Activated T-helper 1 cell treated with anti-CD3 and anti-CD28 coated beads, Interleukin-12 subunit alpha, Interleukin-12 subunit beta, Interleukin-2, Interleukin-4 antibody, amounts not matched to agents 30 ng/mL and 10 ng/mL and 1 ng/mL, durations not matched to agents 14 hours and 24 hours and 36 hours (primary cell): ENCODE measurements at regions not wholly inside any gene's neighbourhood (a gene's known extent, or its start where the extent isn't known, plus 50 kb on each side); places are given as distances from the start of the nearest gene placed in this dataset.
"Not testable (repeated sequence)": the region's sequence is repeated elsewhere in the genome, so short reads cannot be mapped to it uniquely, and the experiment has no call there.

ENCODE experiments used
- DNase-seq: peaks from one replicate; pipeline ENCODE4 v3.0.0; 2021; ENCODE audit warnings: low spot score
- H3K27ac Mint-ChIP-seq: one replicate; pipeline ENCODE4 v1.8.0; 2021; ENCODE audit warnings: mild to moderate bottlenecking, mixed read lengths
- H3K27me3 Mint-ChIP-seq: one replicate; pipeline ENCODE4 v1.8.0; 2022; ENCODE audit warnings: mild to moderate bottlenecking, moderate library complexity, mixed read lengths; ENCODE audit not compliant: insufficient read depth
- H3K36me3 Mint-ChIP-seq: one replicate; pipeline ENCODE4 v1.8.0; 2021; ENCODE audit warnings: low read depth, mixed read lengths
- H3K4me1 Mint-ChIP-seq: one replicate; pipeline ENCODE4 v1.8.0; 2021; ENCODE audit warnings: low read depth, mixed read lengths
- H3K4me3 Mint-ChIP-seq: one replicate; pipeline ENCODE4 v1.8.0; 2021; ENCODE audit warnings: mild to moderate bottlenecking, moderate library complexity, mixed read lengths
- H3K9me3 Mint-ChIP-seq: one replicate; pipeline ENCODE4 v1.8.0; 2021; ENCODE audit warnings: mixed read lengths
- intact Hi-C: fragments of 100-400 bp; cut with micrococcal nuclease; formaldehyde crosslinking; loops from one replicate; pipeline ENCODE4 v1.15.1; 2024

DNA sequence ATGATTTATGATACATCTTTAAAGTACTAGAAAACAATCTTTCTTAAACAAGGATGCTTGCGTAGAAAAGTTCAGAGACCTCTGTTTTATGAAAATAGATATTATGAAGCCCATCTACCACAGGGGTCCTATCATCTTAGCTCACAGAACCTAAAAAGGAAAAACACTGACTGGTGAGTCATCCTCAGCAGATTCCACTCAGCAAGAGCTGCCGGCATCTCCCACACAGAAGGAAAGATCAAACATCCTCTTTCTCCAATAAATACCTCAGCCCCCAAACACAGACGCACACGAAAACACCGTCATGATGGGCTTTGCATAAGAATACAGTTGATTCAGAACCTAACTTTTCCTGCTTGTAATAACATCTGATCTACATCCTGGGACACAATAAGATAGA, 122.7 kb downstream of the PWWP3B start:
- H3K9me3 Mint-ChIP-seq, H3K4me3 Mint-ChIP-seq, H3K27ac Mint-ChIP-seq, DNase-seq, H3K36me3 Mint-ChIP-seq, H3K4me1 Mint-ChIP-seq, intact Hi-C loops, H3K27me3 Mint-ChIP-seq: not testable (repeated sequence)

GRCh38 chrX:106291779-106292390, 123.8 kb downstream of the PWWP3B start:
- H3K4me1 Mint-ChIP-seq, DNase-seq, H3K27ac Mint-ChIP-seq, H3K9me3 Mint-ChIP-seq, intact Hi-C loops, H3K27me3 Mint-ChIP-seq, H3K36me3 Mint-ChIP-seq, H3K4me3 Mint-ChIP-seq: not testable (repeated sequence)

DNA sequence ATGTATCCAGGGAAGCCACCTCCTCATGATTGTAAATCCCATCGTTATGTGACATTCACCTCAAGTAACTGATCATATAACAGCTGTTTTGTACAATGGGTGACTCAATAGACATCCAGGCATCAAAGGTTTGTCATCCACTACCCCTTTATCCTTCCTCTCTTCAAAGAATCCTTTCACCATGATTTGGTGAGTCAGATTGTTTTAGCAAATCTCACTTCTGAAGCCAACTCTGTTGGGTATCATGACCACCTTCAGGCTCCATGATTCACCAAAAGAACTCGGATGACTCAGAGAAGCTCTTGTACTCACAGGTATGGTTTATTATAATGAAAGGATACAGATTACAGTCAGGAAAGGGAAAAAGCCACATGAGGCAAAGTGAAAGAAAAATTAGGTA, 132.1 kb downstream of the PWWP3B start:
- no peak for DNase-seq
- H3K4me3 Mint-ChIP-seq, result no peak overlapping the region
- intact Hi-C loops, result no loop called here
- no peaks in the 10 kb centered on the region for H3K36me3 Mint-ChIP-seq
- no peaks in the 10 kb centered on the region for H3K27me3 Mint-ChIP-seq
- no peaks in the 10 kb centered on the region for H3K9me3 Mint-ChIP-seq
- H3K27ac Mint-ChIP-seq, result no peak overlapping the region
- no peaks in the 10 kb centered on the region for H3K4me1 Mint-ChIP-seq

DNA sequence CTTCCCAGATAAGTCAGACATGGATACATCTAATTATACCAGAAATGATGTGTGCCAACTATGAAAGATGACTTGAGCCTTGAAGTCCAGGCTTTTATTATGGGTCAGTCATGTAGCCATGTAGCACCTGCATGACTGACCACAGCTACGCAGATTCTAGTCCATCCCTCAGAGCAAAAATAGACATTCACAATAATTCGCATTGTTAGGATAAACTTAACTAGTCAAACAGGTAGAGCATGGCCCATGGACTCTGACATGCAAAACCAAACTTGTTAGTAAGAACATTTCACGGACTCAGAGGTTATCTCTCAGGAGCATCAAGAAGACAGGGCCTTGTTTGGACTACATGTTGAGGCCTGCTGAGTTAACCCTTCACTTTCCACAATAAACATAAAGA, 132.6 kb downstream of the PWWP3B start:
- DNase-seq, result no peak
- no peaks in the 10 kb centered on the region for H3K27me3 Mint-ChIP-seq
- H3K9me3 Mint-ChIP-seq, result no peaks in the 10 kb centered on the region
- no peaks in the 10 kb centered on the region for H3K36me3 Mint-ChIP-seq
- no peak overlapping the region for H3K4me3 Mint-ChIP-seq
- no peak overlapping the region for H3K27ac Mint-ChIP-seq
- intact Hi-C loops, result no loop called here
- no peaks in the 10 kb centered on the region for H3K4me1 Mint-ChIP-seq

DNA sequence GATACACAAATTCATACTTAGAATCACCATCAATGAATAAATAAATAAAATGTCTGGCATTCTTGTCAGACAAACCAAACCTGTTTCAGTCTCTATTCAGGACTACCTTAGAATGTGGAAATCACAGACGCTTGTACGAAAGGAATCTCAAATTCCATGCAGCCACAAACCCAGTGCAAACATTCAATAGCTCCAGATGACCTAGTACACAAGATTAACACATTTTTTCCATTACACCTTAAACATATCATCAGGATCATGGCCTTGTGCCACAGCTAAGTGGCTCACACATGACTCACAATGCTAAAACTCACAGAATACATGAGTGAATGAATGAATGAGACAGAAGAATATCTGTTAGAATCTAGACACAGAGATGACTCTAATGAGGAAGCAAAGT, 134.2 kb downstream of the PWWP3B start:
- no peaks in the 10 kb centered on the region for H3K36me3 Mint-ChIP-seq
- DNase-seq, result no peak
- no peak overlapping the region for H3K4me3 Mint-ChIP-seq
- no peaks in the 10 kb centered on the region for H3K9me3 Mint-ChIP-seq
- H3K27ac Mint-ChIP-seq, result no peak overlapping the region
- intact Hi-C loops, result no loop called here
- H3K27me3 Mint-ChIP-seq, result no peaks in the 10 kb centered on the region
- no peaks in the 10 kb centered on the region for H3K4me1 Mint-ChIP-seq

DNA sequence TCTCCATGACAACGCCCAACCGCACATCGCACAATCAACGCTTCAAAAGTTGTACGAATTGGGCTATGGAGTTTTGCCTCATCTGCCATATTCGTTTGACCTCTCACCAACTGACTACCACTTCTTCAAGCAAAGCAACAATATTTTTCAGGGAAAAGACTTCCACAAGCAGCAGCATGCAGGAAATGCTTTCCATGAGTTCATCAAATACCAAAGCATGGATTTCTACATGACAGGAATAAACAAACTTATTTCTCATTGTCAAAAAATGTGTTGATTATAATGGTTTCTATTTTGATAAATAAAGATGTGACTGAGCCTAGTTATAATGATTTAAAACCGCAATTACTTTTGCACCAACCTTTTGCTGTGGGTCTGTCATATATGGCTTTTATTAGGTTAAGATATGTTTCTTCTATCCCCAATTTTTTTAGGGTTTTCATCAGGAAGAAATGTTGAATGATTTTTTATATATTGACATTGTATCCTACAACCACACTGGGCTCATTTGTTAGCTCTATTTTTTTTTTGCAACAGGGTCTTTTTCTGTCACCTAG, 138.4 kb downstream of the PWWP3B start:
- no peaks in the 10 kb centered on the region for H3K9me3 Mint-ChIP-seq
- no peaks in the 10 kb centered on the region for H3K4me1 Mint-ChIP-seq
- no peak overlapping the region for H3K4me3 Mint-ChIP-seq
- H3K27ac Mint-ChIP-seq, result no peak overlapping the region
- intact Hi-C loops, result no loop called here
- no peak for DNase-seq
- H3K36me3 Mint-ChIP-seq, result no peaks in the 10 kb centered on the region
- no peaks in the 10 kb centered on the region for H3K27me3 Mint-ChIP-seq

DNA sequence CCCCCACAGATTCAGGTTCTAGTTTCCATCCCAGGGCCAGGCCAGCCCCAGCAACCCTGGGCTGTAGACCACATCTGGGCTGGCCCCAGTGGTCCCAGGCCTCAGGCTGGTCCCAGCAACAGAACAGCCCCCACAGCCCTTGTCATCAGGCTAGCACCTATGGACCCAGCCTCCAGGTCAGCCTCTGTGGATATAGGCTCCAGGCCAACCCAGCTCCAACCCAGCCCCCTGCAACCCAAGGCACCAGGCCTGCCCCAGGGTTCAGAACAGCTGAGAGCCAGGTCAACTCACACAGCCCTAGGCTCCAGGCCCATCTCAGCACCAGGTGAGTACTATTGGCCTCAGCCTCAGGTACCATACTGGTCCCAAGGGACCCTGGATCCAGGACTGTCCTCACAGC, 155.3 kb downstream of the PWWP3B start:
- DNase-seq, result no peak
- intact Hi-C loops, result no loop called here
- Mint-ChIP-seq H3K9me3 (no peaks in the 10 kb centered on the region), H3K36me3 (no peaks in the 10 kb centered on the region), H3K4me3 (no peak overlapping the region), H3K27me3 (no peaks in the 10 kb centered on the region), H3K27ac (no peak overlapping the region), H3K4me1 (no peaks in the 10 kb centered on the region)

DNA sequence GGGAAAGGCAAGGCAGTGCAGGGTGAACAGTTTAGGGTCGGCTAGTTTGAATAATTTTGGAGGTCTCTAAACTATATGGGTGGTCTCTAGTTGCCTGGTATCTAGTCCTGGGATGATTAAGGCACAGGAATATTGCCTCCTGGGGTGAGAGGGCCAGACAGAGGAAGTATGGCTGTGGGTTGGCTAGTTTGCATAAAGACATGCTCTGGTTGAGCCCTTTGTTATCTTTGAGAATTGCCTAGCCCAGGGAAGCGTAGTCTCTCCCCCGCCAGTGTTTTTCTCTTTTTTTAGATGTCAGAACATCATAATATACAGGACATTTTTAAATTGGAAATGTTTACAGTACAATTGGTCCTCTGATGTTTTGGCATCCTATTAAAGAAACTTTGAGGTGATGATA, 163.5 kb downstream of the PWWP3B start:
- Mint-ChIP-seq H3K4me1 (no peaks in the 10 kb centered on the region), H3K4me3 (no peak overlapping the region), H3K36me3 (no peaks in the 10 kb centered on the region), H3K27ac (no peak overlapping the region), H3K27me3 (no peaks in the 10 kb centered on the region), H3K9me3 (no peaks in the 10 kb centered on the region)
- intact Hi-C loops, result no loop called here
- no peak for DNase-seq

- Mint-ChIP-seq H3K27ac (no peak overlapping the region), H3K9me3 (no peaks in the 10 kb centered on the region), H3K36me3 (no peaks in the 10 kb centered on the region), H3K27me3 (no peaks in the 10 kb centered on the region), H3K4me1 (no peaks in the 10 kb centered on the region), H3K4me3 (no peak overlapping the region)
- no peak for DNase-seq
- intact Hi-C loops, result no loop called here
Observed at GRCh38 chrX:106341823-106342222, 173.7 kb downstream of the PWWP3B start.

GRCh38 chrX:106356580-106356979, 188.5 kb downstream of the PWWP3B start:
- no peaks in the 10 kb centered on the region for H3K27me3 Mint-ChIP-seq
- intact Hi-C loops, result no loop called here

DNA sequence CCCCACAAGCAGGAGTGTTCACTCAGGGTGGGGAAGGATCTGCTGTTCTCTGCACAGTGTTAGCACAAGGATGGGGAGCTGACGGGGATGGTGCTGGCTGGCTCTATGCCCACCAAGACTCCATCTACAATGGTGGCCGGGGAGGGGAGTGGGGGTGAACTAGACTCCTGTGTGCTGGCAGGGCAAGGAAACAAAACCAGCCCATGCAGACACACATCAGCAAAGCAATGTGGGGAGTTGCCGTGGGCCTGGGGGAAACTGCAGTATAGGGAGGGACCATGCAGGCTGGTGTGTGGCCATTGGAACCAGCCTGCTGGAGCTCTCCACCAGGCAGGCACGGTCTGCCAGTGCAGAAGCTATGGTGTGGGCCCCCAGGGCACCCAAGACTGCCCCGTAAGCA, 195.1 kb downstream of the PWWP3B start:
- no peak for DNase-seq
- H3K27ac Mint-ChIP-seq, result no peak overlapping the region
- H3K9me3 Mint-ChIP-seq, result no peaks in the 10 kb centered on the region
- H3K36me3 Mint-ChIP-seq, result no peaks in the 10 kb centered on the region
- no peaks in the 10 kb centered on the region for H3K27me3 Mint-ChIP-seq
- H3K4me3 Mint-ChIP-seq, result no peak overlapping the region
- H3K4me1 Mint-ChIP-seq, result no peaks in the 10 kb centered on the region
- intact Hi-C loops, result no loop called here

More at GRCh38 chrX:106356580-106356979, 188.5 kb downstream of the PWWP3B start:
- no peak for DNase-seq
- Mint-ChIP-seq H3K4me3 (no peak overlapping the region), H3K27ac (no peak overlapping the region), H3K36me3 (no peaks in the 10 kb centered on the region), H3K9me3 (no peaks in the 10 kb centered on the region), H3K4me1 (no peaks in the 10 kb centered on the region)

GRCh38 chrX:106378616-106379015, 210.5 kb downstream of the PWWP3B start:
- H3K4me1 Mint-ChIP-seq, result no peaks in the 10 kb centered on the region
- H3K27me3 Mint-ChIP-seq, result no peaks in the 10 kb centered on the region
- H3K4me3 Mint-ChIP-seq, result no peak overlapping the region
- H3K27ac Mint-ChIP-seq, result no peak overlapping the region
- intact Hi-C loops, result no loop called here
- no peak for DNase-seq
- H3K36me3 Mint-ChIP-seq, result no peaks in the 10 kb centered on the region
- H3K9me3 Mint-ChIP-seq, result no peaks in the 10 kb centered on the region

DNA sequence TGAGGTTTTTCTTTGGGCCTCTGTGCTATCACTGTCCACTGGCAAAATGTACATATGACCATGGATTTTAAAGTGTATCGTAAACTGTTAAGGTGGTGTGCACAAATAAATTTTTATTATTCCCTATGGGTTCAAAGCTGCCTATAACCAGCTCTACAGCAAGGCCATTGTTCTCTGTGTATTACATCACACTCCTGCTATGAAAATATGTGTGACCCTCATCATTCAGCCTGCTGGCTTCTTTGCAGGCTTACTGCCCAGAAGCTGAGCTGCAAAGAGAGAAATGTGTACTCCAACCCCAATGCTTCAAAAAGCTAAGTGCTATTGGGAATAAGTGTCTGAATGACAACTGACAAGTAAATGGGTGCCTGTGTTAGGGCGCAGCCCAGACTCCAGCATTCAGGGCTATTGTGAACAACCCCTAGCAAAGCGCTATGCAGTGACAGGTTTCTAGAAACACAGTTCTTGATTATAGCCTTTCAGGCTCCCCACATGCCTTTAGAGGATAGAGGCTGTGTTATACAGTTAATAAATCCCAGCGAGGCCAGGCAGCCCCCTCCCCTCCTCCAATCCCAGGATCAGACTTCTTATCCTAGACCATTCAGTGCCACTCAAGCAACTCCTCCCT, 220.4 kb upstream of the RADX start:
- Mint-ChIP-seq H3K36me3 (no peaks in the 10 kb centered on the region), H3K9me3 (no peaks in the 10 kb centered on the region), H3K4me1 (no peaks in the 10 kb centered on the region), H3K4me3 (no peak overlapping the region), H3K27me3 (no peaks in the 10 kb centered on the region), H3K27ac (no peak overlapping the region)
- intact Hi-C loops, result no loop called here
- DNase-seq, result no peak

- Mint-ChIP-seq H3K36me3 (no peaks in the 10 kb centered on the region), H3K9me3 (no peaks in the 10 kb centered on the region), H3K4me3 (no peak overlapping the region), H3K4me1 (no peaks in the 10 kb centered on the region), H3K27me3 (no peaks in the 10 kb centered on the region), H3K27ac (no peak overlapping the region)
- DNase-seq, result no peak
- intact Hi-C loops, result no loop called here
Observed at GRCh38 chrX:106392346-106392745, 219.4 kb upstream of the RADX start.
